PC-9 (cell line): ENCODE measurements at regions not wholly inside any gene's neighbourhood (a gene's known extent, or its start where the extent isn't known, plus 50 kb on each side); places are given as distances from the start of the nearest gene placed in this dataset.

Experiments
- EZH2 ChIP-seq: fragments of 200-600 bp; sonication (generic); IDR thresholded peaks from 2 replicates; pipeline ENCODE4 v1.8.0; 2017; ENCODE audit warnings: antibody characterized with exemption, low read depth
- TF ChIP-seq, protein P1 (sequence below): fragments of 200-600 bp; sonication (generic); conservative IDR thresholded peaks from 2 replicates; pipeline ENCODE4 v1.6.1; 2017; ENCODE audit warnings: mixed run types, antibody characterized with exemption, mild to moderate bottlenecking, moderate library complexity

DNA sequence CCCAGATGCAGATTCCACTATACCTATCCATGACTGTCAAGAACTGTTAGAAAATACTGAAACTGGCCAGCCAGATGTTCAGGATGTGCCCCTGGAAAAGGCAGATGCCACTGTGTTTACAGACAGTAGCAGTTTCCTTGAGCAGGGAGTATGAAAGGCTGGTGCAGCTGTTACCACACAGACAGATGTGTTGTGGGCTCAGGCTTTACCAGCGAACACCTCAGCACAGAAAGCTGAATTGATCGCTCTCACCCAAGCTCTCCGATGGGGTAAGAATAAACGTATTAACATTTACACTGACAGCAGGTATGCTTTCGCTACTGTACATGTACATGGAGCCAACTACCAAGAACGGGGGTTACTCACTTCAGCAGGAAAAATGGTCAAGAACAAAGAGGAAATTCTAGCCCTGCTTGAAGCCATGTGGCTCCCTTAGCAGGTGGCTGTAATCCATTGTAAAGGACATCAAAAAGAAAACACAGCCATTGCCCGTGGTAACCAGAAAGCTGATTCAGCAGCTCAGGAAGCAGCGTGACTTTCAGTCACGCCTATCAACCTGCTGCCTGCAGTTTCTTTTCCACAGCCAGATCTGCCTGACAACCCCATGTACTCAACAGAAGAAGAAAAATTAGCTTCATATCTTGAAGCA, 459.7 kb upstream of the HTR1E start:
- TF ChIP-seq, protein P1, sequence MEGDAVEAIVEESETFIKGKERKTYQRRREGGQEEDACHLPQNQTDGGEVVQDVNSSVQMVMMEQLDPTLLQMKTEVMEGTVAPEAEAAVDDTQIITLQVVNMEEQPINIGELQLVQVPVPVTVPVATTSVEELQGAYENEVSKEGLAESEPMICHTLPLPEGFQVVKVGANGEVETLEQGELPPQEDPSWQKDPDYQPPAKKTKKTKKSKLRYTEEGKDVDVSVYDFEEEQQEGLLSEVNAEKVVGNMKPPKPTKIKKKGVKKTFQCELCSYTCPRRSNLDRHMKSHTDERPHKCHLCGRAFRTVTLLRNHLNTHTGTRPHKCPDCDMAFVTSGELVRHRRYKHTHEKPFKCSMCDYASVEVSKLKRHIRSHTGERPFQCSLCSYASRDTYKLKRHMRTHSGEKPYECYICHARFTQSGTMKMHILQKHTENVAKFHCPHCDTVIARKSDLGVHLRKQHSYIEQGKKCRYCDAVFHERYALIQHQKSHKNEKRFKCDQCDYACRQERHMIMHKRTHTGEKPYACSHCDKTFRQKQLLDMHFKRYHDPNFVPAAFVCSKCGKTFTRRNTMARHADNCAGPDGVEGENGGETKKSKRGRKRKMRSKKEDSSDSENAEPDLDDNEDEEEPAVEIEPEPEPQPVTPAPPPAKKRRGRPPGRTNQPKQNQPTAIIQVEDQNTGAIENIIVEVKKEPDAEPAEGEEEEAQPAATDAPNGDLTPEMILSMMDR: no peak
- no peak for TF ChIP-seq EZH2
